ENCODE measurements at regions not wholly inside any gene's neighbourhood (a gene's known extent, or its start where the extent isn't known, plus 50 kb on each side); places are given as distances from the start of the nearest gene placed in this dataset.

DNA sequence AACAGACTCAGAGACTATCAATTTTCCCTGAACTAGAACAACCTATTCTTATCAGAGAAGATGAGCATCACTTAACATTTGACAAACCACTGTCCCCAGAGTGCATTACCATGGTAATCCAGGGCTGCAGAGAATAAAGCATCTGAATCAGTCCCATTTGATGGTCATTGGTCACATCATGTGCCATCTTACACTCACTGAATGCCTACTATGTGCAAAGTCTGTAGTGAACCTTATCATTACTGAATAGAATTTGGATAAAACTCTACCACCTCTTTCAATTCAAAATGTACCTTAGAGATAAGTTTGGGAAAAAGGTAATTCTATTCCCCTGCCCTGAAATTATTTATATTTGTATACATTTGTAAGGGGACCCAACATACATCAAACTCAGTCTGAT is 156.4 kb upstream of the TRPC7 start:
- no peak for TF ChIP-seq JUND (IDR thresholded peaks at IDR 0.05; ENCODE audit: low read depth)

DNA sequence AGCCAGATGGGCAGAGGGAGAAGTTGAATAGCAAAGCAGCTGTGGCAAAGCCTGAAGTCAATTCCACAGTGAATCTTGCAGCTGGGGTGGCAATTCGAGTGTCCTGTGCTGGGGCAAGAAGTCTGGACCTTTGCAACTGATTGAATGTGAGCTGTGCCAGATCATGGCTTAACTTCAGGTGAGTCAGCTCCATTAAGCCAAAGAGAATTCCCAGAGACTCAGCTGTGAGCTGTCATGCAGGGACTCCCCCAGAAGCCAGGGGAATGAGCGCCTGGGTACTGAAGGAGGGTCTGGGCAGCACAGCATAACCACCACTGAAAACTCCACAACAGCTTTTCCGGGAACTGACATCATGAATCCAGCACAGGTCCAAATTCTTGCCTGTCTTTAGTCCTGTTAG is 153.5 kb upstream of the TRPC7 start:
- no peak for TF ChIP-seq JUND (IDR thresholded peaks at IDR 0.05; ENCODE audit: low read depth)
- DNase-seq (ENCODE audit: low read depth in 1 of 2, low spot score in 1 of 2): no peak
- in situ Hi-C loops (cut with HindIII; ENCODE audit: low pct_unique_long_range_greater_than_20kb, low sequenced_read_pairs): no loop called here

More for the DNA sequence above, 156.4 kb upstream of the TRPC7 start:
- DNase-seq (ENCODE audit: low read depth in 1 of 2, low spot score in 1 of 2): no peak
- in situ Hi-C loops (cut with HindIII; ENCODE audit: low pct_unique_long_range_greater_than_20kb, low sequenced_read_pairs): no loop called here

DNA sequence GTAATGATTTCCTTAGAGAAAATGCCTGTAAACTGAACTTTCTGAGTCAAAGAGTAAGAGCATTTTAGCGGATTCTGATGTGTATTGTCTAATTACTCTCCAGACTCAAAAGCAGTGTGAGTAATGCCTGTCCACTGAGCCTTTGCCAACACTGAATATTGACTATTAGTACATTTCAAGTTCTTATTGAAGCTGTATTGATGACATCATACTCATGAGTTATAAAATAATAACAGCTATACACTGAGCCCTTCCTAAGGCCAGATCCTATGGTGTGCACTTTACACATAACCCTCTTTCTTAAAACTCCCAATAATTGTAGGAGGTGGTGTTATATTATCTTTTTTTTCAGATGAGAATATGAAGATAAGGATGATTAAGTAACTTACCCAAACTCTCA is 152.8 kb upstream of the TRPC7 start:
- DNase-seq (ENCODE audit: low read depth in 1 of 2, low spot score in 1 of 2): no peak
- no peak for TF ChIP-seq JUND (IDR thresholded peaks at IDR 0.05; ENCODE audit: low read depth)
- in situ Hi-C loops (cut with HindIII; ENCODE audit: low pct_unique_long_range_greater_than_20kb, low sequenced_read_pairs): no loop called here

DNA sequence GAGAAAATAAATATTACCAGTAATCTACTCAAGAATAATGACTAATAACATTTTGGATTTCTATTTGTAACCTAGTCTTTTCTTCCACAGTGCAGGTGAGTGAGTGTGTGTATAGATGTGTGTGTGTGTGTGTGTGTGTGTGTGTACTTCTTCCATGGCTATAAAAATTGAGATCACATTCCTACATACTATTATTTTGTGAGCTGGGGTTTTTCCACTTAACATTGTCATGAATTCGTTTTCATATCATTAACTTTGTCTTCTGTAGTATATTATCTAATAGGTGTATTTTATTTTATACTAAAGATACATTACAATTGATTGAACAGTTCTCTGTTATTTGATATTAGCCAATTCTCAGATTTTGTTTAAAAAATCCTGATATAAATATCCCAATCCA is 152.4 kb upstream of the TRPC7 start:
- no peak for TF ChIP-seq JUND (IDR thresholded peaks at IDR 0.05; ENCODE audit: low read depth)
- in situ Hi-C loops (cut with HindIII; ENCODE audit: low pct_unique_long_range_greater_than_20kb, low sequenced_read_pairs): no loop called here
- no peak for DNase-seq (ENCODE audit: low read depth in 1 of 2, low spot score in 1 of 2)

DNA sequence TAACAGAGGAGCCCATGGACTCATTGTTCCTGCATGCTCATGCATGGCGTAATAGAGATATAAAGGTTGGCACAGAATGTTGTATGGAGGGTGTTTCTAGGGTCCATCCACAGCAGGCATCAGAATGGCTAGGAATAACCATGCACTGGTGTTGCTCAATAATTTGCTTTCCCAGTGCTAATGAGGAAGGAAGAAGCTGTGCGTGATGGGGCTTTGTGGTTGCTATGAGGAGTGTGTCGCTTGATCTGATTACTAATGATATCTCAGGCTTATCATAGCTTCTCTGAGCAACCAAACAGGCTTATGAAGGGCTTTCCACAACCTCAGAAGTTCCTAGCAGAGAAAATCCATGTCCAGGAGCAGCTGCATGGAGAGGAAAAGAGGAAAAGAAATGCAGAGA is 151.3 kb upstream of the TRPC7 start:
- TF ChIP-seq JUND (IDR thresholded peaks at IDR 0.05; ENCODE audit: low read depth): no peak
- in situ Hi-C loops (cut with HindIII; ENCODE audit: low pct_unique_long_range_greater_than_20kb, low sequenced_read_pairs): no loop called here
- DNase-seq (ENCODE audit: low read depth in 1 of 2, low spot score in 1 of 2): no peak

DNA sequence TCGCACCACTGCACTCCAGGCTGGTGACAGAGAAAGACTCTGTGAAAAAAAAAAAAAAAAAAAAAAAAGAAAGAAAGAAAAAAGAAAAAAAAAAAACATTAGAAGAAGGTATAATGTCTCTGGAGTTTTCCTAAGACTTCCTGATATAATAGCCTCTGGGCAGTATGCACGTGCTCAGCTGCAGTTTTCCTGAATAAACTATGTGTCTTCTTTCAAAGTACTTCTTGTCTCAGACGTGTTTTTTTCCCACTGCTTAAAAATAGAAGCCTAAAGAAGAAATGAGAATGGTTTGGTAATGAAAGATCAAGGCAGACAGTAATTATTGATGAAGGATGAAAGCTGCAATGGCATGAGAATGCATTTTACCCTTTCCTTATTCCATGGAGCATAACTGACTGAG is 148.1 kb upstream of the TRPC7 start:
- no peak for TF ChIP-seq JUND (IDR thresholded peaks at IDR 0.05; ENCODE audit: low read depth)
- no peak for DNase-seq (ENCODE audit: low read depth in 1 of 2, low spot score in 1 of 2)
- in situ Hi-C loops (cut with HindIII; ENCODE audit: low pct_unique_long_range_greater_than_20kb, low sequenced_read_pairs): no loop called here

DNA sequence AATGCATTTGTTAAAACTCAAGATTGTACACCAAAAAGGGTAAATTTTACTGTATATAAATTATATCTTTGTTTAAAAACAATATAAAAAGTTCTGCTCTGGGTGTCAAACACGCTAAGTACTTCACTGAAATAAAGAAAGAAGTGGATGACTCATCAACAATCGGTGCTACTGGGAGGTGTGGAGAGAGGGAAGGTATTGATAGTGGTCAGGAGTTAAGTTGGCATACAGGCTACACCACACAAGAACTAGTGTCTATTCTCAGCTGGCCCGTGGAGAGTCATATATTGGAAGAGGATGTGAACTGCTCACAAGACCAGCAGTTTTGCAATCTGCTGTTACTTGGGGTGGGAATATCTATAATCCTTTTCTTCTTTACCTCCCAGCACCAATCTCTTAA is 145.7 kb upstream of the TRPC7 start:
- TF ChIP-seq JUND (IDR thresholded peaks at IDR 0.05; ENCODE audit: low read depth): no peak
- in situ Hi-C loops (cut with HindIII; ENCODE audit: low pct_unique_long_range_greater_than_20kb, low sequenced_read_pairs): no loop called here
- no peak for DNase-seq (ENCODE audit: low read depth in 1 of 2, low spot score in 1 of 2)

DNA sequence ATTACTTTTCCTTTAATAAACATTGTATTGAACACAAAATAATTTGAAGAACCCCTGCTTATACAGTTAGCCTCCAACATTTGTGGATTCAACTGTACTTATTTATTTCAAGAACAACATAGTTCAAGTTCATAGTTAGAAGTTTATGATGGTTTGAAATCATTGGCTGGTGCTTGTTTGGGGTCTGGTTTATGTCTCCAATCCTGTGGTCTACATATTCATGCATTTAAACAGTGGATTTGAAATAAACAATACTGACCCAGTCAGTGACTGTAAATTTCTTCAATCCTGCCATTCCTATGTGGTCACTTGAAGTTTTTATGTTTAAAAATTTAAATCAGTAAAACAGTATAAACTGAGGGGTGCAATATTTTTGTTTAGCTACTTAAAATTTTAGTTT is 145.1 kb upstream of the TRPC7 start:
- TF ChIP-seq JUND (IDR thresholded peaks at IDR 0.05; ENCODE audit: low read depth): no peak
- DNase-seq (ENCODE audit: low read depth in 1 of 2, low spot score in 1 of 2): no peak
- in situ Hi-C loops (cut with HindIII; ENCODE audit: low pct_unique_long_range_greater_than_20kb, low sequenced_read_pairs): no loop called here

DNA sequence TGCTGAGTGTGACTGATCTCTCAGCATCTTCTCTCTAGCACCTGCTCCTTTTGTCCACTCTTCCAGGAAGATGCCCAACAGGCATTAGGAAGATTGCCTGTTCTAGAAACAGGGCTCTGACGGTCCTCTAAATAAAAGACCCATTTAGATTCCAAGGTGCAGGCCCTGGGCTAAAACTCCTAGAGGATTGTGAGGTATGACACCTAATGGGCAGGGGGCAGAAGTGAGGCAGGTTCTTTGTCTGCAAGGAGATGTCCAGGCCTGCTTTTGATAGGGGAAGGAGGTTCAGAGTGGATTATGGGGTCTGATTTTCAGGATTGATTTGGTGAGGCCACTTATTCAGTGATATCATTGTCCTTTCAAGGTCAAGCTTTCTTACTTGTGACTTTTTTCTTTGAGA is 140.8 kb upstream of the TRPC7 start:
- TF ChIP-seq JUND (IDR thresholded peaks at IDR 0.05; ENCODE audit: low read depth): no peak
- in situ Hi-C loops (cut with HindIII; ENCODE audit: low pct_unique_long_range_greater_than_20kb, low sequenced_read_pairs): no loop called here
- DNase-seq (ENCODE audit: low read depth in 1 of 2, low spot score in 1 of 2): no peak

DNA sequence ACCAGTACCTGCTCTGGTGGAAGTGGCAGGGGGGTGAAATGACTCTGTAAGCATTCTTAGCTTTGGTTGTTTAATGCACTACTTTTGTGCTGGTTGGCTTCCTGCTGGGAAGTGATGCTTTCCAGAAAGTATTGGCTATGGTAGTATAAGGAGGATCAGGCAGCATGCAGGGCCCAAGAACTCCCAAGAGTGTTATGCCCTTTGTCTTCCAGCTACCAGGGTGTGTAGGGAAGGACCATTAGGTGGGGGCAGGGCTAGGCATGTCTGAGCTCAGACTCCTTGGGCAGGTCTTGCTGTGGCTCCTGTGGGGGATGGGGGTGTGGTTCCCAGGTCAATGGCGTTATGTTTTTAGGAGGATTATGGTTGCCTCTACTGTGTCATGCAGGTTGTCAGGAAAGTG is 135.8 kb upstream of the TRPC7 start:
- no peak for DNase-seq (ENCODE audit: low read depth in 1 of 2, low spot score in 1 of 2)
- no peak for TF ChIP-seq JUND (IDR thresholded peaks at IDR 0.05; ENCODE audit: low read depth)
- in situ Hi-C loops (cut with HindIII; ENCODE audit: low pct_unique_long_range_greater_than_20kb, low sequenced_read_pairs): no loop called here

DNA sequence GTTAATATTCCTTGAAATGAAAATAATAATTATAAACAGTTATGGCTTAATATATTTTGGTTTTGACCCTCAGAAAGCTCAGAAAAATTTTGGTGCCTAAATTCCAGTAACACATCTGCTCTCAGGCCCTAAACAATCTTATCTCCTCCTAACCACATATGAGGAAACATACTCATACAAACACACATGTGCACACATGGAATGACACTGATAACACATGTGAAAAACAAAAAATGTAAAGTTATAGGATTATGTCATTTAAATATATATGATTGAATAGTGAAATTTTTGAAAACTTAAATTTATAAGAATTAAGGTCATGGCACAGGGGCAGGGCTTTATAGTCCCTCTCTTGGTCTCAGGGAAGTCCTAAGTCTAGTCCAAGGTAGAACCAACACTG is 127.2 kb upstream of the TRPC7 start:
- DNase-seq (ENCODE audit: low read depth in 1 of 2, low spot score in 1 of 2): no peak
- no peak for TF ChIP-seq JUND (IDR thresholded peaks at IDR 0.05; ENCODE audit: low read depth)
- in situ Hi-C loops (cut with HindIII; ENCODE audit: low pct_unique_long_range_greater_than_20kb, low sequenced_read_pairs): no loop called here

DNA sequence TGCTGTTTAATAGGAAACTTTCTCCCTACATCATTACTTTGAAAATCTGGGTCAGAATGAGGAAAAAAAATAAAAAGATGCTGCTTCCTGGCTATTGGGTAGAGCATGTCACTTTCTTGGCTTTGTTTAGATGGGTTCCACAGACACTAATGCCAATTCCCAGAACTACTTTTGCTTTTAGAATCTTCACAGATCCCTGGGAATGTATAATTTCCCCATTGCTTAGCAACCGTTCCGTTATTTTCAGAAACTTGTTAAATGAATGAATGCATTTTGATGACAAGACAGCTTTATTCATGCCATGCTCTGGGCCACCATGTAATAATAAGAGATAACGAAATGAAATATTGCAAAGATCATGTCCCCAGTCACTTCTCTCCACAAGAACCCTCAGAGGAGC is 126.5 kb upstream of the TRPC7 start:
- no peak for TF ChIP-seq JUND (IDR thresholded peaks at IDR 0.05; ENCODE audit: low read depth)
- in situ Hi-C loops (cut with HindIII; ENCODE audit: low pct_unique_long_range_greater_than_20kb, low sequenced_read_pairs): no loop called here
- DNase-seq (ENCODE audit: low read depth in 1 of 2, low spot score in 1 of 2): no peak

DNA sequence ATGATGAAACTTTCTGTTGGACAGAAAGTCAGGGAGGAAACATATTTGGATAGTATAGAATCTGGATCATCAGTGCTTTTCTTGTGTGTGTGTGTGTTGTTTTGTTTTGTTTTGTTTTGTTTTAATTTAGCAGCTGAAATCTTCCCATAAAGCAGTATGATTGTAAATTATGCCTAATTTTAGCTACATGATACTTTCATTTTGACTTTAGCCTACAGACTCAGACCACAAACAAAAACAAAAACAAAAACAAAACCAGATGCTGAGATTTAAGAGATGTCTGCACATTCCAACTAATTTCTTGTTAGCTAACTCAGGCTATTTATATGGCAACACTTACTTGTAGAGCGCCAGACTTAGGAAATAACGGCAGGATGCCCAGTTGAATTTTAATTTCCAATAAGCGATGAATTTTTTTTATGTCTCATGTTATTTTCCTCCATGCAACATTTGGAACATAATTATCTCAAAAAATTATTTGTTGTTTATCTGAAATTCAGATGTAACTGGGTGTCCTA is 119.5 kb upstream of the TRPC7 start:
- DNase-seq (ENCODE audit: low read depth in 1 of 2, low spot score in 1 of 2): no peak
- in situ Hi-C loops (cut with HindIII; ENCODE audit: low pct_unique_long_range_greater_than_20kb, low sequenced_read_pairs): no loop called here

DNA sequence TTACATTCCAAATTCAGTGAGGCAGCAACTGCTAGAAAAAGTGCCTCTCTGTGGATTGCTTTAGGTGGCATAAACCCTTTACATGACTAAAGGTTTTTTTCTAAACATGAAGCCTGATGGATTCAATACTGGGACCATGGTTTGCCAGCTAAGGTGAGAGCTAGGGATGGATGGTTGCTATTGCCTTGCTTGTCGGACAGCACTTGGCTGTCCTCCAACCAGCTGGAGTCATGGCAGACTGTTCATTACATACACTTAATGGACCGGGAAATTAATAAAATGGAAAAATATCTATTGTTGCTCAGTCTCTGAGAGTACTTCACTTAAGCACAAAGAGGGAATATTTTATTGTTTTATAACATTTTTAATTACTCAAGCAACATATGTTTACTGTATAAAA is 116.9 kb upstream of the TRPC7 start:
- no peak for DNase-seq (ENCODE audit: low read depth in 1 of 2, low spot score in 1 of 2)
- in situ Hi-C loops (cut with HindIII; ENCODE audit: low pct_unique_long_range_greater_than_20kb, low sequenced_read_pairs): no loop called here

More for the DNA sequence above, 119.5 kb upstream of the TRPC7 start:
- no peak for TF ChIP-seq JUND (IDR thresholded peaks at IDR 0.05; ENCODE audit: low read depth)

More for the DNA sequence above, 116.9 kb upstream of the TRPC7 start:
- no peak for TF ChIP-seq JUND (IDR thresholded peaks at IDR 0.05; ENCODE audit: low read depth)

All from T47D (cell line).